SH-SY5Y (cell line): ENCODE measurements at regions not wholly inside any gene's neighbourhood (a gene's known extent, or its start where the extent isn't known, plus 50 kb on each side); places are given as distances from the start of the nearest gene placed in this dataset.

Experiments used
- GATA2 ChIP-seq: IDR thresholded peaks from 2 replicates; pipeline ENCODE4 v1.6.1; 2011; ENCODE audit warnings: mild to moderate bottlenecking, low read depth, low read length
- GATA3 ChIP-seq: IDR thresholded peaks from 2 replicates; pipeline ENCODE4 v1.6.1; 2011; ENCODE audit warnings: low read depth, mild to moderate bottlenecking, low read length, moderate library complexity

- no peak for TF ChIP-seq GATA2
- no peak for TF ChIP-seq GATA3
These were observed 680.7 kb downstream of the EPHA4 start for GRCh38 chr2:220891405-220891804.
